Left ventricle myocardium inferior (tissue), 1 donor: ENCODE measurements at regions not wholly inside any gene's neighbourhood (a gene's known extent, or its start where the extent isn't known, plus 50 kb on each side); places are given as distances from the start of the nearest gene placed in this dataset.

Experiments
- DNase-seq: peaks from one replicate; pipeline ENCODE4 v3.0.0-alpha.2; 2020
- H3K27ac ChIP-seq: fragments of 200-600 bp; replicated peaks from 2 replicates; pipeline ENCODE4 v1.8.0; 2021
- H3K27me3 ChIP-seq: fragments of 200-600 bp; 2 replicates; pipeline ENCODE4 v1.8.0; 2021; ENCODE audit warnings: low read depth
- H3K36me3 ChIP-seq: fragments of 200-600 bp; 2 replicates; pipeline ENCODE4 v1.8.0; 2021
- H3K4me1 ChIP-seq: fragments of 200-600 bp; 2 replicates; pipeline ENCODE4 v1.8.0; 2021
- H3K4me3 ChIP-seq: fragments of 200-600 bp; 2 replicates; pipeline ENCODE4 v1.8.0; 2021; ENCODE audit warnings: mild to moderate bottlenecking, moderate library complexity
- H3K9me3 ChIP-seq: fragments of 200-600 bp; replicated peaks from 2 replicates; pipeline ENCODE4 v1.8.0; 2021
- intact Hi-C: fragments of 100-400 bp; cut with micrococcal nuclease; formaldehyde crosslinking; loops from one replicate; pipeline ENCODE4 v1.11.0; 2022
- TF ChIP-seq, protein P1 (sequence below): fragments of 200-600 bp; IDR thresholded peaks from 2 replicates; pipeline ENCODE4 v1.8.0; 2021; ENCODE audit warnings: antibody characterized with exemption, mild to moderate bottlenecking, borderline replicate concordance
- donor health status: DM: no; HTN: yes; CAD: no; lungs with severe emphysema.

DNA sequence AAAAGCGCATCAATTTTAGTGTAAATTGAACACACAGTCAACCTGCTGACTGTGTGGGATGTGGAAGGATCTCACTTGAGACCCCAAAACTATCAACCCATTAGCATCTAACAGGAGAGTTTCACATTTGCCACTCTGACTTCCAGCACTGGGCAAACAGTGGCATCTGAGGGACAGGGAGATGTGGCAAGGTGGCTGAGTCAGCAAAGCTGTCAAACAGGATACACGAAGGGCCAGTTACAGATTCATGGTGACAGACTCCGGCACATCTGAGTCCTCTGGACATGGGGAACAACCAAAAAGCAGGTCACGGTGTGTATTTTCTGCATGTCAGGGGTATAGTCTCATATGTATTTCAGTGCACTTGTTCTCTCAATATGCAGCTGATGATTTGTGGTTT, 573.4 kb upstream of the PPP2R3A start:
- TF ChIP-seq, protein P1, sequence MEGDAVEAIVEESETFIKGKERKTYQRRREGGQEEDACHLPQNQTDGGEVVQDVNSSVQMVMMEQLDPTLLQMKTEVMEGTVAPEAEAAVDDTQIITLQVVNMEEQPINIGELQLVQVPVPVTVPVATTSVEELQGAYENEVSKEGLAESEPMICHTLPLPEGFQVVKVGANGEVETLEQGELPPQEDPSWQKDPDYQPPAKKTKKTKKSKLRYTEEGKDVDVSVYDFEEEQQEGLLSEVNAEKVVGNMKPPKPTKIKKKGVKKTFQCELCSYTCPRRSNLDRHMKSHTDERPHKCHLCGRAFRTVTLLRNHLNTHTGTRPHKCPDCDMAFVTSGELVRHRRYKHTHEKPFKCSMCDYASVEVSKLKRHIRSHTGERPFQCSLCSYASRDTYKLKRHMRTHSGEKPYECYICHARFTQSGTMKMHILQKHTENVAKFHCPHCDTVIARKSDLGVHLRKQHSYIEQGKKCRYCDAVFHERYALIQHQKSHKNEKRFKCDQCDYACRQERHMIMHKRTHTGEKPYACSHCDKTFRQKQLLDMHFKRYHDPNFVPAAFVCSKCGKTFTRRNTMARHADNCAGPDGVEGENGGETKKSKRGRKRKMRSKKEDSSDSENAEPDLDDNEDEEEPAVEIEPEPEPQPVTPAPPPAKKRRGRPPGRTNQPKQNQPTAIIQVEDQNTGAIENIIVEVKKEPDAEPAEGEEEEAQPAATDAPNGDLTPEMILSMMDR = no peak
- H3K4me3 ChIP-seq = no peak overlapping the region
- H3K27me3 ChIP-seq = no peaks in the 10 kb centered on the region
- intact Hi-C loops = no loop called here
- peaks cover 43% of the 10 kb centered on the region for H3K9me3 ChIP-seq
- H3K36me3 ChIP-seq = peaks cover 4% of the 10 kb centered on the region
- DNase-seq = no peak
- H3K27ac ChIP-seq = no peak overlapping the region
- peaks cover 11% of the 10 kb centered on the region for H3K4me1 ChIP-seq

DNA sequence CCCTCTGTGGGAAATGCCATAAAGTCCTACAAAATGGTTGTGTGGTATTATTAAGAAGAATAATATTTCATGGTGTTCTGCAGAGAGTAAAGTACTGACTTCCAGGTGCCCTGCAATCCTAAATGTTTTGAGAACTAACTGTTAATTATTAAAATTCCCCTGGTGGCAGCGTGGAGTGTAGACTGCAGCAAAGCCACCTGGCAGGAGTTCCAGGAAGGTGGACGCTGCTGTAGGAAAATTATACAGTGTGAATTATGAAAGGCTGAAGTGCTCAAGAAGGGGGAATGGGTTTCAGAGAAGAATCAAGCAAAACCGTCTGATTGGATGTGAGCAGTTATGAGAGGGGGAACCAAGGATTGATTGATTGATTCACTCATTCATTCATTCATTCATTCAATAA, 572.4 kb upstream of the PPP2R3A start:
- Histone ChIP-seq H3K36me3 (peaks cover 4% of the 10 kb centered on the region), H3K9me3 (peaks cover 46% of the 10 kb centered on the region), H3K27me3 (no peaks in the 10 kb centered on the region), H3K27ac (no peak overlapping the region), H3K4me1 (peaks cover 11% of the 10 kb centered on the region), H3K4me3 (no peak overlapping the region)
- TF ChIP-seq, protein P1 = no peak
- DNase-seq = no peak
- intact Hi-C loops = no loop called here

DNA sequence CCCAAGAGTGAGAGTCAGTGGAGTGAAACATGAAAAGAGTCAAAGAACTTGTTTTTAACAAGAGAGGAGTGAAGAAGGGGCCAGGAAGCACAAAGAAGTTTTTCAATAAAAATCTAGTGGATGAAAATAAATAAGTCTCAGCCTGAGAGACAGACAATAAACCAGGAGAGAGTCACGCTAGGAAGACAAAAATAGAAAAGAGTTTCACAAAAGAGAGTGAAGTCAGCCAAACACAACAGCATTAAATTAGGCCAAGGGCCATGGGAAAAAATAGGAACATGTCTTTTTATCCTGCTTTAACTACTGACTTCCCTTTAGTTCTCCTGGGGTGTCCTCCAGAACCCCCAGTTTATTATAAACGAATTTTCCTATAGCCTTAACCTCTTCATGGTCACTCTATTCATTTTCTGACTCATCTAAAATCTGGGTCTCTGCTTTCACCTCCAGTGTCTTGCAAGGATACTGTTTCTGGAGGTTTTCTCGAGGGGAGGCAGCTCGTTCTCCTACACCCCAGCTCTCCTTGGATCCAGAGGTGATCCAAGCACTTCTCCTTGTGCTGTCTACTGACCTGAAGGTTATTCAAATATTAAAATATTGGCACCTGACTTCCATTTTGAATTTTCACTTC, 571.5 kb upstream of the PPP2R3A start:
- H3K4me3 ChIP-seq = no peak overlapping the region
- peaks cover 4% of the 10 kb centered on the region for H3K36me3 ChIP-seq
- TF ChIP-seq, protein P1 = no peak
- intact Hi-C loops = no loop called here
- peaks cover 11% of the 10 kb centered on the region for H3K4me1 ChIP-seq
- no peak for DNase-seq
- H3K27ac ChIP-seq = peak overlapping the region; percentile 14
- peaks cover 39% of the 10 kb centered on the region for H3K9me3 ChIP-seq
- no peaks in the 10 kb centered on the region for H3K27me3 ChIP-seq

DNA sequence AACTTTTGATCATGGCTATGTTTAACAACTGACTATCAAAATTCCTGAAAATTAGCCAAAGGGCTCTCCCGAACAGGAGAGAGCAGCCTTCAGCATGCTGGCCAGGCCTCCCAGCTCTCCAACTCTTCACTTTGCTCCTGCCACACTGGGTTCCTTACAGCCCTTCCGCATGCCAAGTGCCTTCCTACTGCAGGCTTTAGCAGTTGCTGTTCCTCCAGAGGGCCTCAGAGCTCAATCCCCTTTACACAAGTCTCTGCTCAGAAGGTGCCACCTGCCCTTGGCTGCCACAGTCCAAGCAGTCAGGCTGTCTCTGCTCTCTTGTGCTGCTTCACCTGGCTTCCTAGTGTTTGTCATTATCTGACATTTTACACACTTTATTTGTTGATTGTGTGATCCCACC, 553.1 kb upstream of the PPP2R3A start:
- Histone ChIP-seq H3K4me1 (no peaks in the 10 kb centered on the region), H3K4me3 (no peak overlapping the region), H3K9me3 (no peaks in the 10 kb centered on the region), H3K27me3 (no peaks in the 10 kb centered on the region), H3K36me3 (no peaks in the 10 kb centered on the region), H3K27ac (no peak overlapping the region)
- TF ChIP-seq, protein P1 = no peak
- intact Hi-C loops = no loop called here
- DNase-seq = no peak

DNA sequence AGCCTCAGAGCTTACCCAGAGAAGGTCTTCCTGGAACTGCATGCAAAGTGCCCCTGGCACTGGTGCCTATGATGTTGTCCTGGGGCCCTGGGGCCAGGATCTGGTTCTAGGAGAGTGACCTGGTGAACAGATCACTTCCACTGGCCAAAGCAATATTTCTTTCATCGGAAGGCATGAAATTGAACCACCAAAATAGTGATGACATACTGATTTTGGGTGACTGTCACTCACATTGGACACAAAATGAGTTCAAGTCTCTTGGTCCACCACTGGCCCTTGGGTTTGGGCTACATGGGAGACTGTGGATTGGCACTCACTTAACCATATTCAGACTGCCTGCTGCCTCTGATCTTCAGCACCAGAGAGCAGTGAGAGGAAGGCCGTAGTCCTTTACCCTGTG, 549.3 kb upstream of the PPP2R3A start:
- no peaks in the 10 kb centered on the region for H3K36me3 ChIP-seq
- no peaks in the 10 kb centered on the region for H3K4me1 ChIP-seq
- no peak overlapping the region for H3K4me3 ChIP-seq
- H3K9me3 ChIP-seq = no peaks in the 10 kb centered on the region
- intact Hi-C loops = no loop called here
- TF ChIP-seq, protein P1 = no peak
- H3K27me3 ChIP-seq = no peaks in the 10 kb centered on the region
- no peak overlapping the region for H3K27ac ChIP-seq
- DNase-seq = no peak

DNA sequence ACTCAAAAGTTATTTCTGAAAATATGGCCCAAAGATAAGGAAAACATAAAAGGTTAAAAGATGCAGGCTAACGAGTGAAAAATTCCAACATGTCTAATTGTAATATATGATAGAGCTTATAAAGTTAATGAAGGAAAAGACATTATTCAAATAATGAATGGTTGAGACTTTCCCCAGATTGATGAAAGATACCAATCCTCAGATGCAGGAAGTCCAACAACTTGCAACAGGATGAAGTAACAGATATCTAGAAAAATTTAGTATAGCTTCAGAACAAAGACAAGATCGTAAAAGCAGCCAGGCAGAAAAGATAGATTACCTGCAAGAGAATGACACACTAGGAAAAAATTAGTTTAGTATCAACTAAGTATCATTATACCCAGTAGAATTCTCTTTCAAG, 546.4 kb upstream of the PPP2R3A start:
- intact Hi-C loops = no loop called here
- Histone ChIP-seq H3K4me3 (no peak overlapping the region), H3K36me3 (no peaks in the 10 kb centered on the region), H3K27ac (no peak overlapping the region), H3K27me3 (no peaks in the 10 kb centered on the region), H3K9me3 (no peaks in the 10 kb centered on the region), H3K4me1 (no peaks in the 10 kb centered on the region)
- TF ChIP-seq, protein P1 = no peak
- DNase-seq = no peak
